IPS-18c (cell line): ENCODE measurements at regions not wholly inside any gene's neighbourhood (a gene's known extent, or its start where the extent isn't known, plus 50 kb on each side); places are given as distances from the start of the nearest gene placed in this dataset.

Experiments
- H3K4me3 ChIP-seq: 2 replicates; pipeline ENCODE4 v1.7.0; 2013; ENCODE audit warnings: low read depth, mild to moderate bottlenecking, low read length, moderate library complexity; ENCODE audit not compliant: insufficient read depth
- H3K9me3 ChIP-seq: one replicate; pipeline ENCODE4 v1.6.1; 2013; ENCODE audit warnings: mild to moderate bottlenecking, low read length, moderate library complexity; ENCODE audit not compliant: control insufficient read depth, insufficient read depth

DNA sequence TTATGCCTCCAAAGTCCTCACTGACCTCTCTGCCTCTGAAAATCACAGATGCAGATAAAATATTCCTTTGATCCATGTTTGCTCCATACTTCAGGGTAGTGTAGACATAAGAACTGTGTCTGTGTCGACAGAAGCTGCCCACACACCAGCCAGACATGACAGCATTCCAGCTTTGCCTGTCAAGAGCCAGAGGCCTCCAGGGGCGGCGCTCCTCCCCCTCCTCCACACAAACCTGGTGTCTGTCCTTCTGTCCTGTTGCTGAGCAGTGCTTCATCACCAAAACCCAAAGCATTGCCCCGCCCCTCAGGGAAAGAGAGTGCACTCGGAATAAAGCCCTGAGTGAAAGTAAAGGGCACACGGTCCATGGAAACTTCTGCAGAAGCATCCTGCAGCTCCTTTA is 379.4 kb downstream of the FBXW7 start:
- no peak overlapping the region for H3K4me3 ChIP-seq
- no peaks in the 10 kb centered on the region for H3K9me3 ChIP-seq

DNA sequence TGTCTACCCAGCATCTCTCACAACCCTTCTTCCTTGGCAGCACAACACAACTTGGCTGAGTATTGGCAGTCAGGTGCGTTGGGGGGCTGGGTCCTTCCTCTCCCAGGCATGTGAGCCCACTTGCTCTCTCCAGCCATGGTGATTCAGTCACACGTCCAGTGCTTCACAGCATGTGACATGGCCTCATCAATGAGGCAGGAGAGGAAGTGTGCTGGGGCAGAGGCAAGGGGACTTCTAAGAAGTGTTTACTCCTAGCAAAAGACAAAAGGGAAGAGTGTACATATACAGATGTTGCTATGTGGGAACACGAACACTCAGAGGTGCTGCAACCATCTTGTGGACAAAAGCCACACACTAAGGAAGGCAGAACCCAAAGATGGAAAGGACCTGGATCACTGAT is 380.8 kb downstream of the FBXW7 start:
- Histone ChIP-seq H3K4me3 (no peak overlapping the region), H3K9me3 (no peaks in the 10 kb centered on the region)

DNA sequence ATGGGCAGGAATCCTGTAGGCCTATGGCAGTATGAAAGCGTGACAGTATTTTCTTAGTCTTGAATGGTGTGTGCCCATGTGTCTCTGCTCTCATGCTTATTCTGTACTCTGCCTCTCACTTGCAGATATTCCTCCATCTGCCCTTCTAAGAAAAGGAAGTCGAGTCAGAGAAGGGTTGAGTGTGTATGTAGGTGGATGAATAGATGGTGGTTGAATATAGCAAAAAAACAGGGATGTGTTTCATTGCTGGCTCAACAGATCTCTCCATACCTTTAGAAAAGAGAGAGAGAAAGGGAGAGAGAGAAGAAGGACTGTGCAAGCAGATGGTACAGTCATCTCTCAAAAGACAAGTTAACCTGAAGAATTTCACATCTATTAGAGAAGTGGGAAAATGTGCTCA is 381.5 kb downstream of the FBXW7 start:
- no peaks in the 10 kb centered on the region for H3K9me3 ChIP-seq
- no peak overlapping the region for H3K4me3 ChIP-seq

DNA sequence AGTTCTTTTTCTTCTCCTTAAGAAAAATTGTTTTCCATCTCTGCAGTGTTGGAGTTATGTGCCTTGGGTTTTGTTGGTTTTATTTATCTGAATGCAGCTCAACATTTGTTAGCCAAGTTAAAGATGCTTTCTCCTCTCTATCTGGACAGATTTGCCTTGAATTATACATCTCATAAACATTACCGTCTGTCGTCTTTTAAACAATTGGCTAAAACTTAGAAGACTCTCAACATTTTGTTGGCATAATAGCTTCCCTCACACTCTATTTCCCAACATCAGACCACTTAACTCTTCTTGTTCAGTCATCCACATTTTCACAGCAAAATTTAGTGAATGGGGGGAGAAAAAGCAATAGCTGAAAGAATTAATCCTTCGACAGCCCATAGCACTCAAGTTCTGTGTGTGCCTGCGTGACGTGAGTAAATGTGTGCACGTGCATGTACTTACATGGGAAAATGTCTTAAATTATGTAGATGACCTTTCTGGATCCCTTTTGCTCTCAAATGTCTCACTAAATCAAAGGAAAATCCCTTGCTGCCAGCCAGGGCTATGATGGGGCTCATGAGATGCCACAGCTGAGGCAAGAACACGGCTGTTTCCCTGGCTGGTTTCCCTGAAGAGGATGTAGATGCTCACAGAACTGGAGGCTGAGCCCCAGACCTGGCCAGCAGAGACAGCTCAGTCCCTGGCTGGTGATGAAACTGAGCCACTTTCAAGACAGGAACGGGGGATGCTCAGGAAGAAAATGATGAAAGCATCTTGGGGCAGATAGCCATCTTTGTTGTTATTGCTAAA is 382.2 kb downstream of the FBXW7 start:
- no peak overlapping the region for H3K4me3 ChIP-seq
- no peaks in the 10 kb centered on the region for H3K9me3 ChIP-seq

DNA sequence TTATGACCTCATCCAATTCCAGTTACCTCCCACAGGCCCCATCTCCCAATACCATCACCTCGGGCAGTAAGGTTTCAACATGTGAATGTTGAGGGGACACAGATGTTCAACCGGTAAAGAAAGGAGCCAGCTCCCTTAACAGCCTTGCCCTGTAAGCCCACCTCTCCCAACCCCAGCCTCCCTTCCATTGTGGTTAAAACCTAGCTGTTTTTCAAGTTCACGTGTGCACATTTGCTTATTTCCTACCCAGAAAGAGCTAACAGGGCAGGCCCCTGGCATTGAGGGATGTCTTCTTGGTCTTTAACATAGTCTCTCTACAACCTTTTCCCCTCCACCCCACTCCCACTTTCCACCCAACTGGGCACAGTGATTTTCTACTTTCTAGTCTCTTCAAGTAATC is 385.7 kb downstream of the FBXW7 start:
- Histone ChIP-seq H3K4me3 (no peak overlapping the region), H3K9me3 (peaks cover 6% of the 10 kb centered on the region)

DNA sequence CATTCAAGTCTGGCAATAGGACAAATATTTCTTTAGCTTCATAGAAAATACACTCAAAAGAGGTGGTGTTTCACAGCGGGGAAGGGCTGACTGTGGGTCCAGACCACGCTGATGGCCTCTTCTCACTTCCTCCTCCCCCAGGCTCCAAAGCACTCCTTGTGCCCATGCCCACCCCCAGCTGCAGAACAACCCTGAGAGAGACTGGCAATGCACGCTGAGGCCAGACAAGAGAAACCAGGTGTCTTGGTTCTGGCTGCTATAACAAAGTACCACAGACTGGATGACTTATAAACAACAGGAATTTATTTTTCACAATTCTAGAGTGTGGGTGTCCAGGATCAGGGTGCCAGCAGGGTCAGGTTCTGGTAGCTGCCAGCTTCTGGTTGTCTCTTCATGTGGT is 386.1 kb downstream of the FBXW7 start:
- H3K4me3 ChIP-seq, result no peak overlapping the region
- peaks cover 8% of the 10 kb centered on the region for H3K9me3 ChIP-seq

DNA sequence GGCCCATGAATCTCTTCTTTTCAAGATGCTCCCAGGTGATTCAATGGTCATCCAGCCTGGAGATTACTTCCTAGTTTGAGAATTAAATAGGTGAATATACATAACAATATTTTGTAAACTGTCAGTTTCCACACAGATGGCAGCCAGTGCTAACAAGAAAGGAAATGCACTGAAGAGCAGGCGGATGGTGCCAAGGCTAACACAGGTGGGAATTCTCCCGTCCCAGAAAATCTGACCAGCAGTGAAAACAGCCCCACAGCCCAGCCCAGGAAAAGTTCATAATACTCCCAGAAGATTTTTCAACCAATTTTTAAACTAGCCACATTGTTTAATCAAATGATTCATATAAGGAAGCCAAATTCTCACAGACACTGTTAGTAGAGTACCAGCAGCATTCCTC is 387.2 kb upstream of the GATB start:
- Histone ChIP-seq H3K4me3 (no peak overlapping the region), H3K9me3 (peaks cover 12% of the 10 kb centered on the region)

DNA sequence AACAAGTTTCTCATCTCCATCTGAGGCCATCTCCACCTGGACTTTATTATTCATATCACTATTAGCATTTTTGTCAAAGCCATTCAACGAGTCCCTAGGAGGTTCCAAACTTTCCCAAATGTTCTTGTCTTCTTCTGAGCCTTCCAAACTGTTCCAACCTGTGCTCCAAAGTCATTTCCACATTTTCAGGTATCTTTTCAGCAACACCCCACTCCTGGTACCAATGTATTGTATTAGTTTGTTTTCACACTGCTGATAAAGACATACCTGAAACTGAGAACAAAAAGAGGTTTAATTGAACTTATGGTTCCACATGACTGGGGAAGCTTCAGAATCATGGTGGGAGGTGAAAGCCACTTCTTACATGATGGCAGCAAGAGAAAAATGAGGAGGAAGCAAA is 385.4 kb upstream of the GATB start:
- H3K9me3 ChIP-seq, result peaks cover 12% of the 10 kb centered on the region
- no peak overlapping the region for H3K4me3 ChIP-seq

DNA sequence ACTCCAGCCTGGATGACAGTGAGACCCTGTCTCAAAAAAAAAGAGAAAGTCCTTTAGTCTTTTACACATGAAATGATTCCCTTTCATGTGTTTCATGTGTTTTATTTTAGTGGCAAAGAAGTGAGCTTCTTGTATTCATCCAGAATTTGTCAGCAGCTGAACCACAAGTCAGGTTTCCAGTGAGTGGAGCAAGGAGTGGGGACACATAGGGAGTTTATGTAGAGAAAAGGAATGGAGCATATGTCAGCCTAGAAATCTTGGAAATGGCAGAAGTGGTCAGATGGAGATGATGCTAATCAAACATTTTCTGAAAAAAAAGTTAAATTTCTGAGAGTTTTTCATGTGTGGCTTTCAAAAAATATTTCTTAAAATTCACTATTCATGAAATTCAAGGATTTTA is 383.0 kb upstream of the GATB start:
- H3K4me3 ChIP-seq, result no peak overlapping the region
- peaks cover 12% of the 10 kb centered on the region for H3K9me3 ChIP-seq

DNA sequence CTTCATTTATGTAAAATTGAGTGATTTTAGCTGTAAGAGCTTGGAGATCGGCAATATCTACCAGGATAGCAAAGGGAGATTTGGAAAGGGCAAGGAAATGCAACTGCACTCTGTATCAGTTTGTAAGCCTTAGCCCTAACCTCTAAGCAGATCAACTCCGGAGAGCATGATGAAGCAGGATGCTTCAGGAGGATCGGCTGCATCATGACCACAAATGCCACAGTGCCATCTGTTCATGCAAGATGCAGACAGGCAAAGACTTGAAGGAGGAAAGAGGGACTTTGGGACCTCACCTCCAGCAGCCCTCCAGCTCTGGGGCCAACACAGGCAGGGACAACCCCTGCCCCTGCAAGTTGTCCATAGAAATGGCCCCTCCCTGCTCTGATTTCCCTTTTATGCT is 377.6 kb upstream of the GATB start:
- Histone ChIP-seq H3K4me3 (no peak overlapping the region), H3K9me3 (no peaks in the 10 kb centered on the region)

DNA sequence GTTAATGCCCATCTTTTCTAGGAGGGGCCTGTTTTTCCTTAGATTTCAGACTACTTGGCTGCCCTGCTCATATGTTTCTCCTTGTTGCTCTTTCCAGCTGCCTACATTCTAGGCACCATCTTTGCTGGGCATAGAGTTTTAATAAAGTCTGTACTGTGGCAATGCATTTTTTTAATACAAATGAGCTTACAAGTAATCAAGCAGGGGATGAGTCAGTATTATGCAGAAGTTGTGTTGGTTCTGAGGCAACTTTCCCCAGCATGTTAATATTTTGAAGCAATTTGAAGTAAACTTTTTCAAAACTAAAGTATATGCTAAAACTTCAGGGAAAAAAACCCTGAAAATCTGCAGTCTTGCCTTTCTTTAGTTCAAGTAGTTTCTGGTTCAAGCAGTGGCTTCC is 372.0 kb upstream of the GATB start:
- no peak overlapping the region for H3K4me3 ChIP-seq
- no peaks in the 10 kb centered on the region for H3K9me3 ChIP-seq

DNA sequence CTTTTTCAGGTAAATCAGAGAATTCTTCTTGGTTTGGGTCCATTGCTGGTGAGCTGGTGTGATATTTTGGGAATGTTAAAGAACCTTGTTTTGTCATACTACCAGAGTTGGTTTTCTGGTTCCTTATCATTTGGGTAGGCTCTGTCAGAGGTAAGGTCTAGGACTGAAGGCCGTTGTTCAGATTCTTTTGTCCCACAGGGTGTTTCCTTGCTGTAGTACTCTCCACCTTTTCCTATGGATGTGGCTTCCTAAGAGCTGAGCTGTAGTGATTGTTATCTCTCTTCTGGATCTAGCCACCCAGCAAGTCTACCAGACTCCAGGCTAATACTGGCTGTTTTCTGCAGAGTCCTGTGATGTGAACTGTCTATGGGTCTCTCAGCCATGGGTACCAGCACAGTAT is 367.5 kb upstream of the GATB start:
- H3K4me3 ChIP-seq, result no peak overlapping the region
- H3K9me3 ChIP-seq, result no peaks in the 10 kb centered on the region

DNA sequence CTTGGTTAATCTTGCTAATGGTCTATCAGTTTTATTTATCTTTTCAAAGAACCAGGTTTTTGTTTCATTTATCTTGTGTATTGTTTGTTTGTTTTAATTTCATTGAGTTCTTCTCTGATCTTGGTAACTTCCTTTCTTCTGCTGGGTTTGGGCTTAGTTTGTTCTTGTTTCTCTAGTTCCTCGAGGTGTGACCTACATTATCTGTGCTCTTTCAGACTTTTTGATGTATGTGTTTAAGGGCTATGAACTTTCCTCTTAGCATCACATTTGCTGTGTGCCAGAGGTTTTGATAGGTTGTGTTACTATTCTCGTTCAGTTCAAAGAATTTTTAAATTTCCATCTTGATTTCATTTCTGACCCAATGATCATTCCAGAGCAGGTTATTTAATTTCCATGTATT is 365.4 kb upstream of the GATB start:
- no peaks in the 10 kb centered on the region for H3K9me3 ChIP-seq

DNA sequence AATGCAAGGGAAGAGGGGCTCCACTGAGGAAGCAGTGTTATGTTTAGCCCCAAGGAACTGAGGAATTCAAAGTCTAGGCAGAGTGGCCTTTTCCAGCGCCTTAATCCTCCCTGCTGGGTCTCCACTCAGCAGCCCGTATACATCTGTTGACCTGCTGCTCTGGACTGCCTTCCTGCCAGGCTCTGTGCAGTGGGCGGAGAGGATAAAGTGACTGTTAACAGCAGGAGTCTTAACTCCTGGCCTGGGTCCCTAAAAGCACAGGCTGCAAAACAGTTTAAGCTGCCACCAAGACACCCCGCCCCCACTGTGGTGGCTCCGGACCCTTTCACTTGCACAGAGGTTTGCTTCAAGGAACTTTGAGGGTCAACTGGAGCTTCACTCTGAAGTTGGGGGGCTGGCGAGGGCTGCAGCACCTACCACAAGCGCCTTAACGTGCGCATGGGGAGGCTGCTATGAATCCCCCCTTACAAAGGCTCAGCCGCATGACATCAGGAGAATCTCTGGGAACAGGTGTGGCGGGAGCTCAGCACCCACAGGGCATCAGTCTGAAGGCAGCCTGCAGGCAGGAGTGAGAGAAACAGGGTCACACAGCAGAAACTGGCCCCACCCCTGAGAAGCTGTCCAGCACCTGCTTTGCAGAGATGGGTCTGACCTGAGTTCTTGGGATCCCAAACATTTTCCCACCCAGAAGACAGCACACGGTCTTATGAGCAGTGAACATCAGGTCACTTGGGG is 358.2 kb upstream of the GATB start:
- no peaks in the 10 kb centered on the region for H3K9me3 ChIP-seq
- no peak overlapping the region for H3K4me3 ChIP-seq

More for the DNA sequence above, 365.4 kb upstream of the GATB start:
- H3K4me3 ChIP-seq, result no peak overlapping the region

DNA sequence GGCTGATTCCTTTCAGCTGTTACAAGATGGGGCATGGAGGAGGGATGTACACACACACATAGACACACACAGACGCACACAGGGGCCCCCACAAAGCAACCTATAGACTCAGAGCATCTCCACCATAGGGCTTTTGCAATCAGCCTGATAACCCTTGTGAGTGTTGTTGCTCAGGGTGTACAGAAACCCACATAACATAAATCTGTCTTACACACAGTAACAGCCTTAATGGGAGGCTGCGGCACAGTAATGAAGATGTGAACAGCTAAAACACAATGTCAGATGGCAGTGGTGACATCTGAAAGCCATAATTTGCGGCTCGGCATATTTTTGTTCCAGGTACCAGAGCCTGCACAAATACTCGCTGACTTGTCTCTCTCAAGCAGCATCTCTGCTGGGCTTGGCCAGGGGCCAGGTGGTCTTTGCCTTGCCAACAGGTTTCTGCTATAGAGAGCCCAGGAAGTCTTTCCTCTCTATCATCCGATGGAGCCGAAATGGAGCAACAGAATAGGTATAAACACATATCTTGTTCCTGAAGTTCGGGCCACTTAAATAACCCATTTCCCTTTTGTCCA is 357.2 kb upstream of the GATB start:
- Histone ChIP-seq H3K4me3 (no peak overlapping the region), H3K9me3 (no peaks in the 10 kb centered on the region)

DNA sequence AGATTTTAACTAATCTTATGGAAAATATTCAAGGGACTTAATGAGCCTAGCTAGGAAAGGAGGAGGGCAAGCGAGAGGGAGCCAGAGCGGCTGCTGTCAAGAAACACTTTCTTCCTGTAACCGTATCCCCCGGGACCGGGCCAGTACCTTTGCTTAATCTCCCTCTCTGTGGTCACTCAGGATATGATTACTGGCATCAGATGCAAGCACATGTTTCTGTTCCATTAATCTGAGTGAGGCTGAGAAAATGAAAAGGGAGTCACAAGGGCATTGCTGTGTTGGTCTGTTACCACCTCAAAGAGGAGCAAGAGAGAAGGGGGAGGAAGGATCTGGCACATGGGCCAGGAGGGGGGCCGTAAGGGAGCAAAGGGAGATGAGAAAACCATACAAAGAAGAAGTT is 356.7 kb upstream of the GATB start:
- no peaks in the 10 kb centered on the region for H3K9me3 ChIP-seq
- H3K4me3 ChIP-seq, result no peak overlapping the region

DNA sequence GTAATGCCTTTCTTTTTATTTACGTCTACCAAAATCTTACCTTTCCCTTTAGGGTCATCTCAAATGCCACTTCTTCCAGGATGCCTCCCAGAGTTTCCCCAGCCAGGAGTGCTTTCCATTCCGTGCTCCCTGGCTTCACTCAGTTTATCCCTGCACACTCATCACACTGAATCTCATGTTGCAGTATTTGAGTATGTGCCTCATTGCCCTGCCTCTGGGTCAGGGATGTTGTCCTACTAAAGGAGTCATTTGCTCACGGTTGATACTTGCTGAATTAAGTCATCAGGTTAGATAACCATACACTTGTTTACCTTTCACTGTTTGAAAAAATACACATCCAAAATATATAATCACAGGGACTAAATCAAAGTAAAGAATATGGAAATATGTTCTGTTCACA is 356.2 kb upstream of the GATB start:
- no peak overlapping the region for H3K4me3 ChIP-seq
- no peaks in the 10 kb centered on the region for H3K9me3 ChIP-seq

DNA sequence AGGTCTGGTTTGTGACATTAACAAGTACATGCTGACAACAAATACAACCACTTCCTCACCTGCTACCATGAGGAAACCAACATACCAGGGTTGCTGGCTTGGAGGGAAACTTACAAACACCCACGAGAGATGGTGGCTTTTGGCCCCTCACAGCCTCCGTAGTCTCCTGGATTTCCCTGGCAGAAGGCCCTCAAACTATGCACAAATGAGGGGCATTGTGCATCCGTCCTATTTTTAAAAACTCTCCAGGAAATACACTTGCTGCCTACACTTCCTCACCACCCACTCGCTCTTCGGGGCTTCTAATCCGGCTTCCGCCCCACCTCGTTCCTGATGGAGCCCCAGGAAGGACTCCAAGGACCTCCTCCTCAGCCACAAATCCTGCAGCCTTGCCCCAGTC is 355.0 kb upstream of the GATB start:
- H3K9me3 ChIP-seq, result no peaks in the 10 kb centered on the region

More for the DNA sequence above, 355.0 kb upstream of the GATB start:
- H3K4me3 ChIP-seq, result no peak overlapping the region
